Testis (tissue), 2 donors: ENCODE measurements at regions not wholly inside any gene's neighbourhood (a gene's known extent, or its start where the extent isn't known, plus 50 kb on each side); places are given as distances from the start of the nearest gene placed in this dataset.
"Not testable (repeated sequence)": the region's sequence is repeated elsewhere in the genome, so short reads cannot be mapped to it uniquely, and the experiment has no call there.

Experiments used
- CTCF ChIP-seq, 3 experiments: fragments of 450-650 bp in 2 of 3; fragments of 200-600 bp in 1 of 3; sonication (generic) in 1 of 3; IDR thresholded peaks; one replicate each; pipeline ENCODE4 v1.5.1; 2016 to 2019; ENCODE audit warnings: antibody characterized with exemption in 3 of 3, mild to moderate bottlenecking in 2 of 3, moderate library complexity in 1 of 3
- POLR2A ChIP-seq: fragments of 450-650 bp; IDR thresholded peaks from one replicate; pipeline ENCODE4 v1.6.1; 2017; ENCODE audit warnings: antibody characterized with exemption, mild to moderate bottlenecking, moderate library complexity

- TF ChIP-seq CTCF (IDR thresholded peaks at IDR 0.05) = peak in 1 of 3 experiments; percentile 23
- not testable (repeated sequence) for TF ChIP-seq POLR2A
Measured at GRCh38 chr2:90027231-90027643, 1335.8 kb downstream of the RPIA start.
